ENCODE measurements at regions not wholly inside any gene's neighbourhood (a gene's known extent, or its start where the extent isn't known, plus 50 kb on each side); places are given as distances from the start of the nearest gene placed in this dataset.

DNA sequence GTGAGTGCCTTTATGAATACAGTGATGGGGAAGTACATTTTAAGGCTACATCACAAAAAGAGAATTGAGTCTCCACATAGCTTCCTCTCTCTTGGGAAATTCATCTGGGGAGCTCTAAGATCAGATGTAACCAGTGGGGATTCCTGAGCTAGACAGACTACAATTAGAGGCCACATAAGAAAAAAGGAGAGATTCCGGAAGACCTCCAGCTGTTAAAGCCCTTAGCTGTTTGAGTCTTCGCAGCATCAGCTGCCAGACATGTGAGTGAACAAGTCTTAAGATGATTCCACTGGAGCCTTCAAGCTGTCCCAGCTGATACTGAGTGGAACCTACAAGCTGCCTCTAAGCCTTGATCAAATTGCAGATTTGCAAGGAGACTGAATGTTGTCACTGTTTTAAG, 448.5 kb downstream of the NXPH1 start:
- TF ChIP-seq, protein P1, sequence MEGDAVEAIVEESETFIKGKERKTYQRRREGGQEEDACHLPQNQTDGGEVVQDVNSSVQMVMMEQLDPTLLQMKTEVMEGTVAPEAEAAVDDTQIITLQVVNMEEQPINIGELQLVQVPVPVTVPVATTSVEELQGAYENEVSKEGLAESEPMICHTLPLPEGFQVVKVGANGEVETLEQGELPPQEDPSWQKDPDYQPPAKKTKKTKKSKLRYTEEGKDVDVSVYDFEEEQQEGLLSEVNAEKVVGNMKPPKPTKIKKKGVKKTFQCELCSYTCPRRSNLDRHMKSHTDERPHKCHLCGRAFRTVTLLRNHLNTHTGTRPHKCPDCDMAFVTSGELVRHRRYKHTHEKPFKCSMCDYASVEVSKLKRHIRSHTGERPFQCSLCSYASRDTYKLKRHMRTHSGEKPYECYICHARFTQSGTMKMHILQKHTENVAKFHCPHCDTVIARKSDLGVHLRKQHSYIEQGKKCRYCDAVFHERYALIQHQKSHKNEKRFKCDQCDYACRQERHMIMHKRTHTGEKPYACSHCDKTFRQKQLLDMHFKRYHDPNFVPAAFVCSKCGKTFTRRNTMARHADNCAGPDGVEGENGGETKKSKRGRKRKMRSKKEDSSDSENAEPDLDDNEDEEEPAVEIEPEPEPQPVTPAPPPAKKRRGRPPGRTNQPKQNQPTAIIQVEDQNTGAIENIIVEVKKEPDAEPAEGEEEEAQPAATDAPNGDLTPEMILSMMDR (IDR thresholded peaks at IDR 0.05; ENCODE audit: low read length) = no peak
- no peak for TF ChIP-seq EZH2 (IDR thresholded peaks at IDR 0.05; ENCODE audit: borderline replicate concordance, low read length)

All from OCI-LY1 (cell line).